NCI-H82 treated with DMSO at 0.1 percent for 48 hours (cell line): ENCODE measurements at regions not wholly inside any gene's neighbourhood (a gene's known extent, or its start where the extent isn't known, plus 50 kb on each side); places are given as distances from the start of the nearest gene placed in this dataset.
"Not testable (repeated sequence)": the region's sequence is repeated elsewhere in the genome, so short reads cannot be mapped to it uniquely, and the experiment has no call there.

Experiments
- DNase-seq: peaks from one replicate; lab custom pipeline; 2025; ENCODE audit not compliant: unreplicated experiment; lab: John Stamatoyannopoulos, UW

- DNase-seq, result no peak
Observed at GRCh38 chr4:146076081-146076480, 99.4 kb upstream of the LSM6 start.

DNA sequence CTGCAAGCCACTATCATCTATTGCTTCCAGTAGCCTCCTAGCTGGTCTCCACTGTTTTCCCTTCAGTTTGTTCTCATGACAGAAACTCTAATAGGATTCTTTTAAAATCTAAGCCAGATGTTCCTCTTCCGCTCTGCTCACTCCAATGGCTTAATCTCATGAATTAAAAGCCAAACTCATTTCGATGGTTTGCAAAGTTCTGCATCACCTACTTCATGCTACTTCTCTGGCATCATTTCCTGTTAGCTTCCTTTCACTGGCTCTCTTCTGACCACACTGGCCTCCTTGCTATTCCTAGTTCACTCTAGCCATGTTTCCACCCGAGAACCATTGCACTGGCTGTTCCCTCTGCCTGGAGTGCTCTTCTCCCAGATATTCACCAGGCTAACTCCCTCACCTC lies 102.0 kb upstream of the LSM6 start:
- DNase-seq, result peak; percentile 26

GRCh38 chr4:146072376-146072775 lies 103.1 kb upstream of the LSM6 start:
- no peak for DNase-seq

DNA sequence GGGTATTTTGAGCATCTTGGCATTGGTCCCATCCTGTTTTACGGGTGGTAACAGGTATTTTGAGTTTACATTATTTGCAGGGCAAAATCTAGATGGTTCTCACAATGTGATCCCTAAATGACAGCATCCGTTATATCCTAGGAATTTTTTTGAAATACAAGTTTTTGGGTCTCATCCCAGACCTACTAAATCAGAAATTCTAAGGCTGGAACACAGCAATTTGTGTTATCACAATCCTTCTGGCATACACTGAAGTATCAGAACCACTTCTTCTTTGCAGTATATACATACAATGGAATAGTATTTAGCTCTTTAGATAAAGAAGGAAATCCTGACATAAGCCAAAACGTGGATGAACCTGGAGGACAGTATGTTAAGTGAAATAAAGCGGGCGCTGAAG lies 104.1 kb upstream of the LSM6 start:
- no peak for DNase-seq

DNA sequence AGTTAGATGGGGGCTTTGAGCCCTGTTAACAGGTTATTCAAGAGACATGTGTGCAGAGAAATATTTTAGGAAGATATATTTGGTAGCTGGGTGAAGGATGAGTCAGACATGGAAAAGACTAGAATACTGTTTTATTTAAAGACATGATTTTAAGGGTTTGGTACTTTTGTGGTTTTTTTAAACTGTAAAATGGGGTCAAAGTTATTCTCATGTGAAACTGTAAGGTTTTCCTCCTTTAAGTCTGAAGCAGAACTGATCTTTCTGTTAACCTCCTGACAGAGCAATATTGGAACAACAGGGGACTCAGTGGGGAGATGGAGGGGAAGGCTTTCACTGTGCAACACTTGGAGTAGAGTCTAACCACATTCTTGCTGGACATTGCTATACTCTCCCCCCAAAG lies 112.4 kb upstream of the LSM6 start:
- no peak for DNase-seq

DNA sequence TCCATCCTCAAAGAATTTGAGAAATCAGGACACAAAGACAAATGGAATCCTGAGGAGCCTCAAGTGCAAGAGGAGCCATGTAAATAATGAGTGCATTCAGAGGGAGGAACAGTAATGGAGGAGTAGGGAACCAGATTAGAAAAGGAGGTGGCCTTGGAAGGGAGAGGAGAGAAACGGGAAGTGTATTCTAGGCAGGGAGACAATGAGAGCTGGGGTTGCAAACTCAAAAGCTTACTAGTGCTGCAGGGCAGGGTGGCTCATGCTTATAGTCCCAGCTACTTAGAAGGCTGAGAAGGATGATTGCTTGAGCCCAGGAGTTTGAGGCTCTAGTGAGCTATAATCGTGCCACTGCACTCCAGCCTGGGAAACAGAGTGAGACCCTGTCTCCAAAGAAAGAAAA lies 113.2 kb upstream of the LSM6 start:
- DNase-seq, result no peak

- DNase-seq, result no peak
Observed at GRCh38 chr4:146061610-146062334, 113.7 kb upstream of the LSM6 start.

GRCh38 chr4:146059865-146060264 lies 115.7 kb upstream of the LSM6 start:
- no peak for DNase-seq

DNA sequence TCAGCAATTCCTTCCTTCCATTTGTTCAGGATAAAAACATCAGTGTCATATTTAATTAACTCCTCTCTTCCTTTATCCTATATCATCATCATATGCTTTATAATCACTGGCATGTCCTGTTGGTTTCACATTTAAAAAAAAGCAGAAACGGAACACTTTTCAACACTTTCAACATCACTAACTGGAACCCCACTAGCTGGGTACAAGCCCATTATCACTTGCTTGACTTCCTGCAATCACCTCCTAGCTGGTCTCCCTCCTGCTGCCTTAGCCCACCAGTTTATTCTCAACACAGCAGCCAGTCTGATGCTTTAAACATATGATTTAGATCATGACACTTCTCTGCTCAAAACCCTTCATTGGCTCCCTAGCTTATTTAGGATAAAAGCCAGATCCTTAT lies 116.4 kb upstream of the LSM6 start:
- no peak for DNase-seq

DNA sequence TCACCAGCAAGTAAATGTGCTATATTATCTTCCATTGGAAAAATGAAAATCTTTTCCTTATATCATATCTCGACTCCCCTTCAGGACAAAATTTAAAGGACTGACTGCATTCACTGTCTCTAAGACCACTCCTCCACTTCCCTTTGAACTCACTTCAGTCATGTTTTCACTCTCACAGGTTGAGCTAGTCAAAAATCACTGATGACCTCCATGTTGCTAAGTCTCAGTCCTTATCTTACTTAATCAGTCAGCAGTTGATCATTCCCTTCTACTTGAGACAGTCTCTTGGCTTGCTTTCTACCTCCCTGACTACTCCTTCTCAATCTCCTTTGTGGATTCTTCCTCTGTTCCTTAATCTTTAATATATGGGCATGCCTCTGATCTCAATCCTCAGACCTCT lies 117.0 kb upstream of the LSM6 start:
- no peak for DNase-seq

DNA sequence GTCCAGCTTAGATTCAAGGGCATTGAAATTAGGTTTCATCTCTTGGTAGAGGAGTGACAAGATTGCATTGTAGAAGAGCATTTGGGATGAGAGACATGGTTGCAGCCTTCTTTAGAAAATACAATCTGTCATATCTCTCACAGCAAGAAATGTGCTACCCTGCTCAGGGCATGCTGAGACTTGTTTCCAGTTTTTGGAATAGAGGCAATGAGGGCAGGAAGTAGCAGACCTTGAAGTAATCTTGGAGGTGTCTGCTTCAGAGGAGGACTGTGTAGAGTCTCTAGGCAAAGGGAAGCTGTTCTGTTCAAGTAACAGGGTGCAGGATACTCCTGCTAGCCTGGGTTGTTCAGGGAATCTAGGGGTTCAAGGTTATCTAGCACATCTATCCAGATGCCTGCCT lies 116.1 kb upstream of the ZNF827 start:
- DNase-seq, result no peak

- no peak for DNase-seq
Observed at GRCh38 chr4:146053891-146054290, 115.3 kb upstream of the ZNF827 start.

DNA sequence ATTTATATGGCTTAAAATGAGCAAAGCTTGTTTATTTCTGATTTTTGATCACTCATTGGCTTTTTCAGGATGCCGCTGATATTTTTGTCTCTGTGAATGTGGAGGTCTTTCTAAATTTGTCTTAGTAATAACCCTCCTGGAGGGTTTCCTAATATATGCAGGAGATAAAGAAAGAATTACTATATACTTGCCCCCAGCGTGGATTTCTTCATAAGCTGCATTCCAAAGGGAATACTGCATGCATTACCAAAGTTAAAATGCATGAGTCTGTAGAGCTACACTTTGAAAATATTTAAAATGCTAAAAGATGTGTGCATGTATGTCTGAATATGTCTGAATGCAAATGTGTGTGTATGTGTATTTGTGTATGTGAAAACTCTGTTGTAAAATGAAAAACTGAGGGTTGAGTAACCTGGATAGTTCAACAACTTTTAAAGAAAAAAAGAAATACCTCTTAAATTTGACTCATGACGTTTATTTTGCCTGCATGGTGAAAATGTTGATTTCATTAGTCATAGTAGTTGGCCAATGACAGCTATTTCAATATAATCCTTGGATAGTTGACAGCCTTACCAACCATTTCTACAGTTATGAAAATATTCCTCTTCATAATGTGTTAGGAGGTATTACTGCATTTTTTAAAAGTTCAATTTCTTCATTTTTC lies 113.2 kb upstream of the ZNF827 start:
- no peak for DNase-seq

- no peak for DNase-seq
Observed at GRCh38 chr4:146051223-146051622, 112.6 kb upstream of the ZNF827 start.

DNA sequence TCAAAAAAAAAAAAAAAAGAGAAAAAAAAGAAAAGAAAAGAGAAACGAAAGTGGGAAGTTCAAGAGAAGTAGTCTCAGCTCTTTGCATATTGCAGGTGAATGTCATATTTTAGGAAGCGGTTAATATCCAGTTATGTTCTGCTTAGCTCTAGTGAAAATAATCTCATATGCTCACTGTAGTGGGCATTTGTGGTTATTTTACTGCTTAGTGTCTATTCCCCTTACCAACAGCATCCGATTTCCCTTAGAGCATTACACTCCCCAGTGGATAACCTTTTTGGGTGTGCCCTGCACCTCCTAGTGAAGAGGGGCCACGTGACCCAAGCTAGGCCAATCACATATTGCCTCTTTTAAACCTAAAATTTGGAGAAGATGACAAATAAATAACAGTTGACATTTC lies 111.2 kb upstream of the ZNF827 start:
- no peak for DNase-seq

DNA sequence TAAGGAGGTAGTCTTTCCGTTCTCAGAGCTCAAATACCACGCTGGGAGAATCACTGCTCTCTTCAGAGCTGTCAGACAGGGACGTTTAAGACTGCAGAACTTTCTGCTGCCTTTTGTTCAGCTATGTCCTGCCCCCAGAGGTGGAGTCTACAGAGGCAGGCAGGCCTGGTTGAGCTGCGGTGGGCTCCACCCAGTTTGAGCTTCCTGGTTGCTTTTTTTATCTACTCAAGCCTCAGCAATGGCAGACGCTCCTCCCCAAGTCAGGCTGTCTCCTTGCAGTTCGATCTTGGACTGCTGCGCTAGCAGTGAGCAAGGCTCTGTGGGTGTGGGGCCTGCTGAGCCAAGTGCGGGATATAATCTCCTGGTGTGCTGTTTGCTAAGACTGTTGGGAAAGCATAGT lies 109.1 kb upstream of the ZNF827 start:
- not testable (repeated sequence) for DNase-seq

GRCh38 chr4:146041139-146042004 lies 102.7 kb upstream of the ZNF827 start:
- no peak for DNase-seq

DNA sequence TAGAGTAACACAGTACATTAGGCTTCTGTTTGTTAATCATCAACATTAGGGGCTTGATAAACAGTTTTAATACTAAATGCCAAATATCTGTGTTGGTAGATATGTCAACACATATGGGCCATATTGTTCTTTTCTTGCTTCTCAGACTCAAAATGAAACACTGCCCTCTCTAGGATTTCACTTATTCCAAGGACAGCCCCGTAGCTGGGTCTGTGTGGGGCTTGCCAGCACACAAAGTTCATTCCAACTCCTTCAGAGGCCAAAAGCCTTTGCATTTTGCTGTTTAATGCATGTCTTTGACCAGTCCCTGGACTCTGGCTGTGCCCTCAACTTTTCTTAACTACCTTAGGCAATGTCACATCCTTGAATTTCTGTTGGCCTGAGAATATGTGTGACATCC lies 102.0 kb upstream of the ZNF827 start:
- DNase-seq, result no peak

DNA sequence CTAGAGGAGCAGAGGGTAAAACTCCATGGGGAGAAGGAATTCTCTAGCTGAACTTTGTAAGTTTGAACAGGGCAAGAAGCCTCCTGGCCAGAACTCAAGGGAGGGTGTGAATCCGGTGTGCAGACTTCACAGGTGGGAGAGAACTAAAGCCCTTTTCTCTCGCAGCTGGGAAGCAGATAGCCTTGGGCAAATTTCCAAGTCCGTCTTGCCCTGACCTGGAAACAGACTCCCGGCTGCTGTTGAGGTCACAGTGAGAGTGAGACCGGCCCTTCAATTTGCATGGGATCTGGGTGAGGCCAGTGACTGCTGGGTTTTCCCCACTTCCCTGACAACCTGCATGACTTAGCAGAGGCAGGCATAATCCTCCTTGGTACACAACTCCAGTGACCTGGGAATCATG lies 94.5 kb upstream of the ZNF827 start:
- no peak for DNase-seq

GRCh38 chr4:146032234-146032860 lies 93.7 kb upstream of the ZNF827 start:
- DNase-seq, result no peak

- DNase-seq, result no peak
Observed at GRCh38 chr4:146029939-146030710, 91.5 kb upstream of the ZNF827 start.
